ENCODE measurements at regions not wholly inside any gene's neighbourhood (a gene's known extent, or its start where the extent isn't known, plus 50 kb on each side); places are given as distances from the start of the nearest gene placed in this dataset.

GRCh38 chr14:101097109-101097793 is 193.7 kb upstream of the RTL1 start:
- no peak for TF ChIP-seq EZH2 (IDR thresholded peaks at IDR 0.05; ENCODE audit: insufficient read depth, low read length)
- no peak for TF ChIP-seq CTCF (IDR thresholded peaks at IDR 0.05; ENCODE audit: insufficient read depth, low read depth, low read length)

Data from astrocyte (in vitro differentiated cells and primary cell).